ENCODE measurements at regions not wholly inside any gene's neighbourhood (a gene's known extent, or its start where the extent isn't known, plus 50 kb on each side); places are given as distances from the start of the nearest gene placed in this dataset.
A peak's percentile ranks its signal among the peaks of the same experiment; 100 is the strongest.
"Not testable (repeated sequence)": the region's sequence is repeated elsewhere in the genome, so short reads cannot be mapped to it uniquely, and the experiment has no call there.

- H3K79me2 ChIP-seq (ENCODE audit: control insufficient read depth, insufficient read depth, low read length); H3K4ac ChIP-seq (ENCODE audit: low read depth, low read length); H2AK5ac ChIP-seq (ENCODE audit: low read length); H3K23ac ChIP-seq (ENCODE audit: low read length); H3K27ac ChIP-seq (ENCODE audit: low read depth, low read length); H3K9ac ChIP-seq (ENCODE audit: low read length); H4K5ac ChIP-seq (ENCODE audit: low read length); H2BK120ac ChIP-seq (ENCODE audit: low read depth, low read length); H2BK15ac ChIP-seq (replicated peaks; ENCODE audit: low read depth); H4K8ac ChIP-seq (ENCODE audit: low read depth, low read length); H3K79me1 ChIP-seq (ENCODE audit: low read length); H3K18ac ChIP-seq (ENCODE audit: low read length); H3K4me2 ChIP-seq (ENCODE audit: low read length); H3K27me3 ChIP-seq (ENCODE audit: insufficient read depth, low read length, poor library complexity); H3K36me3 ChIP-seq (ENCODE audit: control insufficient read depth, insufficient read depth, low read length); H3K4me3 ChIP-seq (ENCODE audit: low read length); H2BK5ac ChIP-seq (ENCODE audit: low read length); H3K56ac ChIP-seq (ENCODE audit: low read length): not testable (repeated sequence)
- peak; percentile 76 for DNase-seq
- H3K4me1 ChIP-seq (ENCODE audit: control insufficient read depth, low read depth, low read length): peaks cover 10% of the 10 kb centered on the region
- WGBS (ENCODE audit: extremely low coverage, insufficient coverage, low lambda C conversion rate): no CpG with 5 or more reads among the region's 5 CpGs
Observed at GRCh38 chr1:245056296-245056695, 98.5 kb upstream of the KIF26B start.

DNA sequence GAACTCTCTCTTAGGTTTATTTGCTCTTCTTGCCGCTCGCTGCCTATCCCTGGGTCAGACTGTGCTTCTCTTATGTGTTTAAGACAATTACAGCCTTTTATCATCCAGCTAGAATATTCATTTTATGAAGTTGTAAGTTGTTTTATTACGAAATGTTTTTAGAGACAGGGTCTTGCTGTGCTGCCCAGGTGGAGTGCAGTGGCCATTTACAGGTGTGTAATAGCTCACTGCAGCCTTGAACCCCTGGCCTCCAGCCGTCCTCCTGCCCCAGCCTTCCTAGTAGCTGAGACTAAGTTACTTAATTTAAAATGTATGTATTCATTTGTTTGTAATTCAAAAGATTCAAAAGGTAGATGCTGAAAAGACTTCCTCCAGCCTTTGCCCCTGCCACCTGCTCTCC is 99.0 kb upstream of the KIF26B start:
- Histone ChIP-seq H3K4me1 (ENCODE audit: control insufficient read depth, low read depth, low read length) (peaks cover 12% of the 10 kb centered on the region), H3K79me2 (ENCODE audit: control insufficient read depth, insufficient read depth, low read length) (no peaks in the 10 kb centered on the region), H4K5ac (ENCODE audit: low read length) (no peak overlapping the region), H3K18ac (ENCODE audit: low read length) (no peak overlapping the region), H3K23ac (ENCODE audit: low read length) (no peak overlapping the region), H3K27ac (ENCODE audit: low read depth, low read length) (no peak overlapping the region), H3K4ac (ENCODE audit: low read depth, low read length) (no peak overlapping the region), H2AK5ac (ENCODE audit: low read length) (no peak overlapping the region), H2BK15ac (replicated peaks; ENCODE audit: low read depth) (no peak overlapping the region), H4K8ac (ENCODE audit: low read depth, low read length) (no peak overlapping the region), H3K79me1 (ENCODE audit: low read length) (no peaks in the 10 kb centered on the region), H3K27me3 (ENCODE audit: insufficient read depth, low read length, poor library complexity) (no peaks in the 10 kb centered on the region), H3K9ac (ENCODE audit: low read length) (no peak overlapping the region), H3K56ac (ENCODE audit: low read length) (no peak overlapping the region), H3K36me3 (ENCODE audit: control insufficient read depth, insufficient read depth, low read length) (no peaks in the 10 kb centered on the region), H2BK120ac (ENCODE audit: low read depth, low read length) (no peak overlapping the region), H3K4me3 (ENCODE audit: low read length) (no peak overlapping the region), H2BK5ac (ENCODE audit: low read length) (no peak overlapping the region), H3K4me2 (ENCODE audit: low read length) (no peak overlapping the region)
- no CpG with 5 or more reads among the region's 4 CpGs for WGBS (ENCODE audit: extremely low coverage, insufficient coverage, low lambda C conversion rate)
- no peak for DNase-seq

DNA sequence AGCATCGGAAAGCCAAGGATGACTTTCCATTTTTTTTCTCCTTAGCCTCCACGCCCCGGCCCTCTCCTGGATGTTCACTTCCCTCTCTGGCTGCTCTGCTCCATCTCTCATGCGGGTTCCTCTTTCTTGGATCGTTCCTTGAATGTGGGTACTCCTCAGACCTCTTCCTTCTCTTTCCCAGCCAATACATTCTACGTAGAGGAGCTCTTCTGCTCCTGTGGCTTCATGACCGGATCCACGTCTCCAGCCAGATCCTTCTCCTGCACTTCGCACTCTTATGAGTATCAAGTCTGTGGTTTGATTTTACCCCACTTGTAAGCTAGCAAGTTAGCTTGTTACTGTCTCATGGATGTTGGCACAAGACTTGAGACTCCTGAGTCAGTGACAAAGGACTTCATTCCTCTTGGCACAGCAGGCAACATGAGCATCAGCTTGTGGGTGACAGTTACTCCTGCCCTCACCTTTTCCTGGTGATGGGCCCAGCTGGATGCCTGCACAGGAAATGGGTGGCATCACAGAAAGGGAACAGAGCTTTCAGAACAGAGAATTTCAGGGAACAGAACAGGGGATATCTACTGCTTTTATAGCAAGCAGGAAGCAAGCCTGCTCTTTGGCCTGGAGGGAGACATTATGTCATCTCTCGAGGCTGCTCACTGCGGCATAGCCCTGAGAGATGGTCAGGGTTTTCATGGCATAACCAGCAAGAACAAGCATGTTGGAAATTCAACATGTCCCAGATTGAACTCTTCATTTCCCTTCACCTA is 100.1 kb upstream of the KIF26B start:
- H2BK5ac ChIP-seq (ENCODE audit: low read length): no peak overlapping the region
- no peak overlapping the region for H4K5ac ChIP-seq (ENCODE audit: low read length)
- H3K27me3 ChIP-seq (ENCODE audit: insufficient read depth, low read length, poor library complexity): no peaks in the 10 kb centered on the region
- no peak overlapping the region for H3K4ac ChIP-seq (ENCODE audit: low read depth, low read length)
- H2AK5ac ChIP-seq (ENCODE audit: low read length): no peak overlapping the region
- H4K8ac ChIP-seq (ENCODE audit: low read depth, low read length): no peak overlapping the region
- no peak overlapping the region for H3K56ac ChIP-seq (ENCODE audit: low read length)
- no peak overlapping the region for H3K18ac ChIP-seq (ENCODE audit: low read length)
- no peaks in the 10 kb centered on the region for H3K36me3 ChIP-seq (ENCODE audit: control insufficient read depth, insufficient read depth, low read length)
- H3K4me2 ChIP-seq (ENCODE audit: low read length): no peak overlapping the region
- no CpG with 5 or more reads among the region's 11 CpGs for WGBS (ENCODE audit: extremely low coverage, insufficient coverage, low lambda C conversion rate)
- no peaks in the 10 kb centered on the region for H3K79me1 ChIP-seq (ENCODE audit: low read length)
- no peak overlapping the region for H2BK15ac ChIP-seq (replicated peaks; ENCODE audit: low read depth)
- no peak overlapping the region for H3K23ac ChIP-seq (ENCODE audit: low read length)
- H3K4me3 ChIP-seq (ENCODE audit: low read length): no peak overlapping the region
- no peaks in the 10 kb centered on the region for H3K79me2 ChIP-seq (ENCODE audit: control insufficient read depth, insufficient read depth, low read length)
- DNase-seq: no peak
- no peak overlapping the region for H3K9ac ChIP-seq (ENCODE audit: low read length)
- no peak overlapping the region for H3K27ac ChIP-seq (ENCODE audit: low read depth, low read length)
- no peak overlapping the region for H2BK120ac ChIP-seq (ENCODE audit: low read depth, low read length)
- H3K4me1 ChIP-seq (ENCODE audit: control insufficient read depth, low read depth, low read length): peaks cover 12% of the 10 kb centered on the region

GRCh38 chr1:245054105-245054504 is 100.7 kb upstream of the KIF26B start:
- no peak overlapping the region for H3K18ac ChIP-seq (ENCODE audit: low read length)
- WGBS (ENCODE audit: extremely low coverage, insufficient coverage, low lambda C conversion rate): no CpG with 5 or more reads among the region's 7 CpGs
- DNase-seq: no peak
- no peak overlapping the region for H3K23ac ChIP-seq (ENCODE audit: low read length)
- no peaks in the 10 kb centered on the region for H3K27me3 ChIP-seq (ENCODE audit: insufficient read depth, low read length, poor library complexity)
- H3K4ac ChIP-seq (ENCODE audit: low read depth, low read length): no peak overlapping the region
- no peak overlapping the region for H2BK120ac ChIP-seq (ENCODE audit: low read depth, low read length)
- H3K9ac ChIP-seq (ENCODE audit: low read length): no peak overlapping the region
- no peak overlapping the region for H3K4me3 ChIP-seq (ENCODE audit: low read length)
- no peak overlapping the region for H4K8ac ChIP-seq (ENCODE audit: low read depth, low read length)
- no peaks in the 10 kb centered on the region for H3K79me2 ChIP-seq (ENCODE audit: control insufficient read depth, insufficient read depth, low read length)
- no peak overlapping the region for H3K4me2 ChIP-seq (ENCODE audit: low read length)
- no peaks in the 10 kb centered on the region for H3K79me1 ChIP-seq (ENCODE audit: low read length)
- H2BK5ac ChIP-seq (ENCODE audit: low read length): no peak overlapping the region
- no peak overlapping the region for H3K27ac ChIP-seq (ENCODE audit: low read depth, low read length)
- H3K4me1 ChIP-seq (ENCODE audit: control insufficient read depth, low read depth, low read length): peaks cover 12% of the 10 kb centered on the region
- H4K5ac ChIP-seq (ENCODE audit: low read length): no peak overlapping the region
- no peaks in the 10 kb centered on the region for H3K36me3 ChIP-seq (ENCODE audit: control insufficient read depth, insufficient read depth, low read length)
- no peak overlapping the region for H2BK15ac ChIP-seq (replicated peaks; ENCODE audit: low read depth)
- H2AK5ac ChIP-seq (ENCODE audit: low read length): no peak overlapping the region
- no peak overlapping the region for H3K56ac ChIP-seq (ENCODE audit: low read length)

DNA sequence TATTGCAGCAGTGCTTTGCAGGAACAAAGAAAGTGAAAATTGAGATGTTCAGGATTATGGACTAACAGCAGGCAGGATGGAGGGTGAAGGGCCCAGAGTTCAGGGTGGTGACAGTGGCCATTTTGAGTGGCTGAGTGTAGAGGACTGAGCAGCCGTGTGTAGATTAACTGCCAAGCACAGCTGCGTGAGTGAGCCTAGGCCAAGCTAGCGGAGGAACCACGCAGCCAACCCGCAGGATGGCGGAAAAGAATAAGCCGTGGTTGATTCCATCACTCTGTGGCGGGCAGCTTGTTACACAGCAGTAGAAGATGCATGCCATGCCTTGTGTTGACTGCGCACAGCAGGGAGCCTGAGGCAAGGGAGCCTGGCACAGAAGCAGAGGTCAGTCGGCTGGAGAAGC is 102.5 kb upstream of the KIF26B start:
- Histone ChIP-seq H3K36me3 (ENCODE audit: control insufficient read depth, insufficient read depth, low read length) (no peaks in the 10 kb centered on the region), H3K9ac (ENCODE audit: low read length) (no peak overlapping the region), H3K18ac (ENCODE audit: low read length) (no peak overlapping the region), H3K4me3 (ENCODE audit: low read length) (no peak overlapping the region), H3K23ac (ENCODE audit: low read length) (no peak overlapping the region), H2AK5ac (ENCODE audit: low read length) (peak overlapping the region; percentile 5), H3K4ac (ENCODE audit: low read depth, low read length) (peak overlapping the region; percentile 25), H3K79me1 (ENCODE audit: low read length) (no peaks in the 10 kb centered on the region), H3K4me2 (ENCODE audit: low read length) (no peak overlapping the region), H2BK15ac (replicated peaks; ENCODE audit: low read depth) (no peak overlapping the region), H4K8ac (ENCODE audit: low read depth, low read length) (no peak overlapping the region), H3K27me3 (ENCODE audit: insufficient read depth, low read length, poor library complexity) (no peaks in the 10 kb centered on the region), H3K4me1 (ENCODE audit: control insufficient read depth, low read depth, low read length) (peaks cover 12% of the 10 kb centered on the region), H3K79me2 (ENCODE audit: control insufficient read depth, insufficient read depth, low read length) (no peaks in the 10 kb centered on the region), H2BK5ac (ENCODE audit: low read length) (peak overlapping the region; percentile 16), H3K56ac (ENCODE audit: low read length) (peak overlapping the region; percentile 29), H3K27ac (ENCODE audit: low read depth, low read length) (peak overlapping the region; percentile 10), H4K5ac (ENCODE audit: low read length) (no peak overlapping the region), H2BK120ac (ENCODE audit: low read depth, low read length) (no peak overlapping the region)
- no CpG with 5 or more reads among the region's 10 CpGs for WGBS (ENCODE audit: extremely low coverage, insufficient coverage, low lambda C conversion rate)
- no peak for DNase-seq

All from mesendoderm (in vitro differentiated cells).